GM12874 (cell line): ENCODE measurements at regions not wholly inside any gene's neighbourhood (a gene's known extent, or its start where the extent isn't known, plus 50 kb on each side); places are given as distances from the start of the nearest gene placed in this dataset.

Source experiments
- CTCF ChIP-seq: IDR thresholded peaks from 2 replicates; pipeline ENCODE4 v1.5.1; 2011; ENCODE audit warnings: low read depth, mild to moderate bottlenecking, control low read depth, low read length, moderate library complexity; ENCODE audit not compliant: insufficient read depth

GRCh38 chr6:150732765-150733539 lies 132.6 kb upstream of the MTHFD1L start:
- no peak for TF ChIP-seq CTCF

- no peak for TF ChIP-seq CTCF
Observed at GRCh38 chr6:150733726-150734125, 131.8 kb upstream of the MTHFD1L start.

- no peak for TF ChIP-seq CTCF
Observed at GRCh38 chr6:150734235-150734634, 131.3 kb upstream of the MTHFD1L start.

- TF ChIP-seq CTCF, result no peak
Observed at GRCh38 chr6:150735341-150735851, 130.1 kb upstream of the MTHFD1L start.

- TF ChIP-seq CTCF, result no peak
Observed at GRCh38 chr6:150738092-150738629, 127.3 kb upstream of the MTHFD1L start.

GRCh38 chr6:150739711-150740349 lies 125.7 kb upstream of the MTHFD1L start:
- no peak for TF ChIP-seq CTCF

- no peak for TF ChIP-seq CTCF
Observed at GRCh38 chr6:150740453-150740852, 125.0 kb upstream of the MTHFD1L start.
